ENCODE measurements at regions not wholly inside any gene's neighbourhood (a gene's known extent, or its start where the extent isn't known, plus 50 kb on each side); places are given as distances from the start of the nearest gene placed in this dataset.

DNA sequence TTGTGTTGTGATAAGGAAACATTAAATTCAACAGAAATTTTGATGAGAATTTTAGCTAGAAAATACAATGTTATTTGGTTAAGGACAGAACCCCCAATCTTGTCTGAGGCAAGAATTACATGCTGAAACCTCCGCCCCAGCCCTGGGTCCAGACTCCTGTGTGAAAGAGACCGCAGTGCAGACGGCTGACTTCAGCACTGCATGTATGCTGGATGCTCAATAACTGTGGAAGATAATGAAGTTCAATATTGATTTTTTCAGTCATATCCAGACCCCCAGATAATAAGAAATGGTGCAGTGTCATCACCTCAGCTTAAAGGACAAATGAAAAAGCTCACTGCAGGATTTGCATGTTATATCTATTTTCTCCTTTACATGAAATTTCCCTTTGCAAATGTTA lies 188.3 kb upstream of the CNTN4 start:
- H3K36me3 ChIP-seq (replicated peaks in 1 of 2; ENCODE audit: control insufficient read depth in 1 of 2, insufficient read depth in 2 of 2, low read length in 1 of 2): no peaks in the 10 kb centered on the region
- H3K9ac ChIP-seq: no peak overlapping the region
- H3K27ac ChIP-seq (ENCODE audit: low read depth in 2 of 2, low read length in 1 of 2): no peak overlapping the region
- DNase-seq: no peak
- no peaks in the 10 kb centered on the region for H4K20me1 ChIP-seq (ENCODE audit: insufficient read depth)
- no peaks in the 10 kb centered on the region for H3K27me3 ChIP-seq (ENCODE audit: insufficient read depth)
- TF ChIP-seq, protein P1, sequence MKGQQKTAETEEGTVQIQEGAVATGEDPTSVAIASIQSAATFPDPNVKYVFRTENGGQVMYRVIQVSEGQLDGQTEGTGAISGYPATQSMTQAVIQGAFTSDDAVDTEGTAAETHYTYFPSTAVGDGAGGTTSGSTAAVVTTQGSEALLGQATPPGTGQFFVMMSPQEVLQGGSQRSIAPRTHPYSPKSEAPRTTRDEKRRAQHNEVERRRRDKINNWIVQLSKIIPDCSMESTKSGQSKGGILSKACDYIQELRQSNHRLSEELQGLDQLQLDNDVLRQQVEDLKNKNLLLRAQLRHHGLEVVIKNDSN (IDR thresholded peaks at IDR 0.05; ENCODE audit: borderline replicate concordance, low read depth): no peak
- TF ChIP-seq RAD21 (IDR thresholded peaks at IDR 0.05; ENCODE audit: low read length) (no peak), RCOR1 (IDR thresholded peaks at IDR 0.05; ENCODE audit: low read length) (no peak), TEAD4 (IDR thresholded peaks at IDR 0.05; ENCODE audit: borderline replicate concordance, insufficient read depth) (no peak), MEF2A (IDR thresholded peaks at IDR 0.05; ENCODE audit: borderline replicate concordance, low read depth) (no peak), EZH2phosphoT487 (IDR thresholded peaks at IDR 0.05; ENCODE audit: borderline replicate concordance, low read depth) (no peak), SMC3 (IDR thresholded peaks at IDR 0.05; ENCODE audit: low read depth, low read length) (no peak), FOXM1 (IDR thresholded peaks at IDR 0.05; ENCODE audit: low read depth) (no peak), FOSL2 (IDR thresholded peaks at IDR 0.05; ENCODE audit: borderline replicate concordance, low read depth) (no peak), POLR2AphosphoS5 (IDR thresholded peaks at IDR 0.05; ENCODE audit: low read depth, low read length) (no peak), SIN3A (IDR thresholded peaks at IDR 0.05; ENCODE audit: borderline replicate concordance, low read depth, low read length) (no peak), RFX5 (IDR thresholded peaks at IDR 0.05; ENCODE audit: low read length) (no peak)
- TF ChIP-seq, protein P2, sequence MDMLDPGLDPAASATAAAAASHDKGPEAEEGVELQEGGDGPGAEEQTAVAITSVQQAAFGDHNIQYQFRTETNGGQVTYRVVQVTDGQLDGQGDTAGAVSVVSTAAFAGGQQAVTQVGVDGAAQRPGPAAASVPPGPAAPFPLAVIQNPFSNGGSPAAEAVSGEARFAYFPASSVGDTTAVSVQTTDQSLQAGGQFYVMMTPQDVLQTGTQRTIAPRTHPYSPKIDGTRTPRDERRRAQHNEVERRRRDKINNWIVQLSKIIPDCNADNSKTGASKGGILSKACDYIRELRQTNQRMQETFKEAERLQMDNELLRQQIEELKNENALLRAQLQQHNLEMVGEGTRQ (IDR thresholded peaks at IDR 0.05; ENCODE audit: borderline replicate concordance, low read depth, low read length): no peak
- TF ChIP-seq, protein P3, sequence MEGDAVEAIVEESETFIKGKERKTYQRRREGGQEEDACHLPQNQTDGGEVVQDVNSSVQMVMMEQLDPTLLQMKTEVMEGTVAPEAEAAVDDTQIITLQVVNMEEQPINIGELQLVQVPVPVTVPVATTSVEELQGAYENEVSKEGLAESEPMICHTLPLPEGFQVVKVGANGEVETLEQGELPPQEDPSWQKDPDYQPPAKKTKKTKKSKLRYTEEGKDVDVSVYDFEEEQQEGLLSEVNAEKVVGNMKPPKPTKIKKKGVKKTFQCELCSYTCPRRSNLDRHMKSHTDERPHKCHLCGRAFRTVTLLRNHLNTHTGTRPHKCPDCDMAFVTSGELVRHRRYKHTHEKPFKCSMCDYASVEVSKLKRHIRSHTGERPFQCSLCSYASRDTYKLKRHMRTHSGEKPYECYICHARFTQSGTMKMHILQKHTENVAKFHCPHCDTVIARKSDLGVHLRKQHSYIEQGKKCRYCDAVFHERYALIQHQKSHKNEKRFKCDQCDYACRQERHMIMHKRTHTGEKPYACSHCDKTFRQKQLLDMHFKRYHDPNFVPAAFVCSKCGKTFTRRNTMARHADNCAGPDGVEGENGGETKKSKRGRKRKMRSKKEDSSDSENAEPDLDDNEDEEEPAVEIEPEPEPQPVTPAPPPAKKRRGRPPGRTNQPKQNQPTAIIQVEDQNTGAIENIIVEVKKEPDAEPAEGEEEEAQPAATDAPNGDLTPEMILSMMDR (IDR thresholded peaks at IDR 0.05): no peak
- no peak overlapping the region for H3K4me2 ChIP-seq
- POLR2A ChIA-PET: no interaction called here
- CTCF ChIA-PET: no interaction called here
- H3K9me2 ChIP-seq: no peaks in the 10 kb centered on the region
- no peaks in the 10 kb centered on the region for H3K79me2 ChIP-seq (ENCODE audit: insufficient read depth)
- H2AFZ ChIP-seq (ENCODE audit: low read depth): no peak overlapping the region
- no peaks in the 10 kb centered on the region; the same call in 1 of the 2 replicates for H3K9me3 ChIP-seq
- WGBS (ENCODE audit: low lambda C conversion rate): 67% methylated on average over 3 of the region's 3 CpGs
- no peaks in the 10 kb centered on the region for H3F3A ChIP-seq (replicated peaks; ENCODE audit: insufficient read depth)
- H3K4me3 ChIP-seq (ENCODE audit: low read depth in 2 of 2, low read length in 1 of 2): no peak overlapping the region
- no peaks in the 10 kb centered on the region for H3K4me1 ChIP-seq (ENCODE audit: control insufficient read depth in 1 of 2, insufficient read depth in 2 of 2, low read depth in 1 of 2, low read length in 1 of 2)

DNA sequence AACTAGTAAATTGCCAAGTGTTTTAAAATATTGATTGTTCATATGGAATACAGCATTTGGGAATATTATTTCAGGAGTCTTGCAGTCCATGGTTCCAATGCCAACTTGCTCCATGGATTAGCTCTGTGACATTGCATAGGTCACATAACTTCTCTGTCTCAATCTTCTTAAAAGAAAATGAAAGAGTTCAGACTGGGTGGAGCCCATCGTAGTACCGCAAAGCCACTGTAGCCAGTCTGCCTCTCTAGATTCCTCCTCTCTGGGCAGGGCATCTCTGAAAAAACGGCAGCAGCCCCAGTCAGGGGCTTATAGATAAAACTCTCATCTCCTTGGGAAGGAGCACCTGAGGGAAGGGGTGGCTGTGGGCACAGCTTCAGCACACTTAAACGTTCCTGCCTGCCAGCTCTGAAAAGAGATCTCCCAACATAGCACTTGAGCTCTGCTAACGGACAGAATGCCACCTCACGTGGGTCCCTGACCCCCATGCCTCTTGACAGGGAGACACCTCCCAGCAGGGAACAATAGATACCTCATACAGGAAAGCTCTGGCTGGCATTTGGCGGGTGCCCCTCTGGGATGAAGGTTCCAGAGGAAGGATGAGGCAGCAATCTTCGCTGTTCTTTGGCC lies 168.8 kb upstream of the CNTN4 start:
- Histone ChIP-seq H3K36me3 (replicated peaks in 1 of 2; ENCODE audit: control insufficient read depth in 1 of 2, insufficient read depth in 2 of 2, low read length in 1 of 2) (no peaks in the 10 kb centered on the region), H3K4me2 (no peak overlapping the region), H3K4me1 (ENCODE audit: control insufficient read depth in 1 of 2, insufficient read depth in 2 of 2, low read depth in 1 of 2, low read length in 1 of 2) (no peaks in the 10 kb centered on the region), H3K9ac (no peak overlapping the region), H3K27me3 (ENCODE audit: insufficient read depth) (no peaks in the 10 kb centered on the region), H3K9me2 (no peaks in the 10 kb centered on the region), H4K20me1 (ENCODE audit: insufficient read depth) (no peaks in the 10 kb centered on the region), H3K4me3 (ENCODE audit: low read depth in 2 of 2, low read length in 1 of 2) (no peak overlapping the region), H3K9me3 (no peaks in the 10 kb centered on the region), H3K27ac (ENCODE audit: low read depth in 2 of 2, low read length in 1 of 2) (no peak overlapping the region), H3F3A (replicated peaks; ENCODE audit: insufficient read depth) (no peaks in the 10 kb centered on the region), H2AFZ (ENCODE audit: low read depth) (no peak overlapping the region), H3K79me2 (ENCODE audit: insufficient read depth) (no peaks in the 10 kb centered on the region)
- no peak for TF ChIP-seq NRF1 (IDR thresholded peaks at IDR 0.05; ENCODE audit: low read depth, low read length)
- TF ChIP-seq SMC3 (IDR thresholded peaks at IDR 0.05; ENCODE audit: low read depth, low read length): no peak
- no peak for TF ChIP-seq GABPA (IDR thresholded peaks at IDR 0.05; ENCODE audit: low read depth)
- no peak for TF ChIP-seq RFX5 (IDR thresholded peaks at IDR 0.05; ENCODE audit: low read length)
- TF ChIP-seq, protein P4, sequence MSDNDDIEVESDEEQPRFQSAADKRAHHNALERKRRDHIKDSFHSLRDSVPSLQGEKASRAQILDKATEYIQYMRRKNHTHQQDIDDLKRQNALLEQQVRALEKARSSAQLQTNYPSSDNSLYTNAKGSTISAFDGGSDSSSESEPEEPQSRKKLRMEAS (IDR thresholded peaks at IDR 0.05; ENCODE audit: low read depth): no peak
- TF ChIP-seq MXI1 (IDR thresholded peaks at IDR 0.05; ENCODE audit: low read depth, low read length): no peak
- no peak for TF ChIP-seq GATA2 (CRISPR knock-in tag; IDR thresholded peaks at IDR 0.05)
- TF ChIP-seq, protein P1 (IDR thresholded peaks at IDR 0.05; ENCODE audit: borderline replicate concordance, low read depth): no peak
- no peak for TF ChIP-seq TAF1 (IDR thresholded peaks at IDR 0.05; ENCODE audit: borderline replicate concordance, low read depth, low read length)
- no peak for TF ChIP-seq RXRA (IDR thresholded peaks at IDR 0.05; ENCODE audit: borderline replicate concordance, low read depth)
- no peak for TF ChIP-seq TEAD4 (IDR thresholded peaks at IDR 0.05; ENCODE audit: borderline replicate concordance, insufficient read depth)
- TF ChIP-seq JUND (IDR thresholded peaks at IDR 0.05): no peak
- TF ChIP-seq, protein P5, sequence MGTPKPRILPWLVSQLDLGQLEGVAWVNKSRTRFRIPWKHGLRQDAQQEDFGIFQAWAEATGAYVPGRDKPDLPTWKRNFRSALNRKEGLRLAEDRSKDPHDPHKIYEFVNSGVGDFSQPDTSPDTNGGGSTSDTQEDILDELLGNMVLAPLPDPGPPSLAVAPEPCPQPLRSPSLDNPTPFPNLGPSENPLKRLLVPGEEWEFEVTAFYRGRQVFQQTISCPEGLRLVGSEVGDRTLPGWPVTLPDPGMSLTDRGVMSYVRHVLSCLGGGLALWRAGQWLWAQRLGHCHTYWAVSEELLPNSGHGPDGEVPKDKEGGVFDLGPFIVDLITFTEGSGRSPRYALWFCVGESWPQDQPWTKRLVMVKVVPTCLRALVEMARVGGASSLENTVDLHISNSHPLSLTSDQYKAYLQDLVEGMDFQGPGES (IDR thresholded peaks at IDR 0.05; ENCODE audit: low read depth, low read length): no peak
- ChIA-PET POLR2A (no interaction called here), CTCF (interaction anchor here (0.9 to 1.6 kb wide), 2 partner anchors 17 to 19 kb away, joined by 3 to 4 read pairs; no protein-coding TSS in a partner anchor)
- no peak for DNase-seq
- 31% methylated on average over 8 of the region's 8 CpGs for WGBS (ENCODE audit: low lambda C conversion rate)
